GM18951 (cell line): ENCODE measurements at regions not wholly inside any gene's neighbourhood (a gene's known extent, or its start where the extent isn't known, plus 50 kb on each side); places are given as distances from the start of the nearest gene placed in this dataset.

ENCODE experiments used
- POLR2A ChIP-seq: IDR thresholded peaks from 4 replicates; pipeline ENCODE4 v1.6.1; 2011; ENCODE audit warnings: mild to moderate bottlenecking; ENCODE audit not compliant: insufficient read length, insufficient read depth; ENCODE audit errors: extremely low read depth
- in situ Hi-C: fragments of 300-500 bp; cut with MboI; formaldehyde crosslinking; loops from one replicate; pipeline ENCODE4 v1.12.0; 2022; ENCODE audit warnings: low sequenced_read_pairs, mixed read lengths, inconsistent platforms; ENCODE audit not compliant: unreplicated experiment

GRCh38 chr3:106183762-106184391 is 315.1 kb upstream of the CBLB start:
- no peak for TF ChIP-seq POLR2A
- in situ Hi-C loops = loop anchor here (25.0 kb wide), 1 partner anchor 322 kb away; the partner anchor contains the start of gene CBLB

GRCh38 chr3:106184540-106185457 is 316.0 kb upstream of the CBLB start:
- TF ChIP-seq POLR2A = no peak
- in situ Hi-C loops = loop anchor here (25.0 kb wide), 1 partner anchor 322 kb away; the partner anchor contains the start of gene CBLB

GRCh38 chr3:106185949-106186348 is 317.1 kb upstream of the CBLB start:
- in situ Hi-C loops = loop anchor here (25.0 kb wide), 1 partner anchor 324 kb away; the partner anchor contains the start of gene CBLB
- no peak for TF ChIP-seq POLR2A

- in situ Hi-C loops = loop anchor here (25.0 kb wide), 1 partner anchor 328 kb away; the partner anchor contains the start of gene CBLB
- no peak for TF ChIP-seq POLR2A
Observed at GRCh38 chr3:106190296-106190695, 321.5 kb upstream of the CBLB start.

GRCh38 chr3:106191211-106191610 is 322.4 kb upstream of the CBLB start:
- no peak for TF ChIP-seq POLR2A
- in situ Hi-C loops = loop anchor here (25.0 kb wide), 1 partner anchor 329 kb away; the partner anchor contains the start of gene CBLB

GRCh38 chr3:106191913-106192312 is 323.1 kb upstream of the CBLB start:
- in situ Hi-C loops = loop anchor here (25.0 kb wide), 1 partner anchor 330 kb away; the partner anchor contains the start of gene CBLB
- no peak for TF ChIP-seq POLR2A

GRCh38 chr3:106193876-106194275 is 325.1 kb upstream of the CBLB start:
- in situ Hi-C loops = loop anchor here (25.0 kb wide), 1 partner anchor 332 kb away; the partner anchor contains the start of gene CBLB
- TF ChIP-seq POLR2A = no peak

GRCh38 chr3:106194726-106195125 is 325.9 kb upstream of the CBLB start:
- no peak for TF ChIP-seq POLR2A
- in situ Hi-C loops = loop anchor here (25.0 kb wide), 1 partner anchor 332 kb away; the partner anchor contains the start of gene CBLB

- TF ChIP-seq POLR2A = no peak
- in situ Hi-C loops = loop anchor here (25.0 kb wide), 1 partner anchor 335 kb away; the partner anchor contains the start of gene CBLB
Observed at GRCh38 chr3:106197532-106198194, 328.9 kb upstream of the CBLB start.

- no peak for TF ChIP-seq POLR2A
- in situ Hi-C loops = no loop called here
Observed at GRCh38 chr3:106204160-106204868, 335.5 kb upstream of the CBLB start.

- TF ChIP-seq POLR2A = no peak
- in situ Hi-C loops = no loop called here
Observed at GRCh38 chr3:106206146-106206545, 337.3 kb upstream of the CBLB start.

- in situ Hi-C loops = no loop called here
- TF ChIP-seq POLR2A = no peak
Observed at GRCh38 chr3:106206613-106207012, 337.8 kb upstream of the CBLB start.

- in situ Hi-C loops = no loop called here
- no peak for TF ChIP-seq POLR2A
Observed at GRCh38 chr3:106208251-106208650, 339.4 kb upstream of the CBLB start.

- in situ Hi-C loops = no loop called here
Observed at GRCh38 chr3:106208967-106209366, 340.2 kb upstream of the CBLB start.

More at GRCh38 chr3:106208967-106209366, 340.2 kb upstream of the CBLB start:
- TF ChIP-seq POLR2A = no peak
